H1 (cell line): ENCODE measurements at regions not wholly inside any gene's neighbourhood (a gene's known extent, or its start where the extent isn't known, plus 50 kb on each side); places are given as distances from the start of the nearest gene placed in this dataset.

Experiments
- CEBPB ChIP-seq: IDR thresholded peaks from 2 replicates; pipeline ENCODE4 v1.6.1; 2012; ENCODE audit warnings: low read depth, low read length
- CTCF ChIP-seq, 3 experiments: IDR thresholded peaks; 1 replicate in 2 of 3; 2 replicates in 1 of 3; pipeline versions ENCODE4 v1.5.1 to v1.6.1; 2011; ENCODE audit warnings: low read length in 3 of 3, mild to moderate bottlenecking in 3 of 3, inconsistent platforms in 2 of 3, low read depth in 1 of 3, moderate library complexity in 1 of 3; ENCODE audit not compliant: insufficient read depth in 1 of 3; ENCODE audit errors: control extremely low read depth in 1 of 3
- E2F6 ChIP-seq: IDR thresholded peaks from 2 replicates; pipeline ENCODE4 v1.6.1; 2012; ENCODE audit warnings: inconsistent platforms
- RFX5 ChIP-seq: IDR thresholded peaks from 2 replicates; pipeline ENCODE4 v1.6.1; 2011; ENCODE audit warnings: low read depth, low read length, improper control_type of control experiment, borderline replicate concordance
- RNF2 ChIP-seq: fragments of 200-900, 300-1000 bp; sonication (generic); IDR thresholded peaks from 2 replicates; pipeline ENCODE4 v1.7.1; 2016; ENCODE audit warnings: borderline replicate concordance, low read depth, mild to moderate bottlenecking, antibody characterized with exemption, low read length; ENCODE audit not compliant: poor library complexity, severe bottlenecking; ENCODE audit errors: missing control alignments

GRCh38 chr5:38154615-38155204 lies 103.6 kb upstream of the EGFLAM start:
- no peak for TF ChIP-seq RFX5
- TF ChIP-seq CEBPB, result no peak
- no peak for TF ChIP-seq RNF2
- TF ChIP-seq CTCF (IDR thresholded peaks at IDR 0.05; ENCODE audit: control extremely low read depth in 1 of 3, insufficient read depth in 1 of 3, low read depth in 1 of 3, low read length in 3 of 3), result no peak
- TF ChIP-seq E2F6, result no peak
